HEK293 (cell line): ENCODE measurements at regions not wholly inside any gene's neighbourhood (a gene's known extent, or its start where the extent isn't known, plus 50 kb on each side); places are given as distances from the start of the nearest gene placed in this dataset.

Source experiments
- CTCF ChIA-PET: fragments of 350-600 bp; formaldehyde crosslinking; extraction: SDS; loops from one replicate; lab custom pipeline; 2021; ENCODE audit warnings: antibody characterized with exemption; lab: Yijun Ruan, JAX
- POLR2A ChIA-PET: fragments of 300-600 bp; formaldehyde crosslinking; extraction: SDS; loops from one replicate; lab custom pipeline; 2020; ENCODE audit warnings: antibody characterized with exemption, inconsistent platforms; lab: Yijun Ruan, JAX
- H3K27ac ChIP-seq: fragments of 200-500 bp; sonication (Bioruptor generic); 2 replicates; pipeline ENCODE4 v1.5.1; 2014; ENCODE audit warnings: low read depth, low read length, control low read depth, inconsistent platforms; ENCODE audit errors: extremely low read depth
- H3K36me3 ChIP-seq, 2 experiments: fragments of 200-500 bp in 1 of 2; sonication (Bioruptor generic) in 1 of 2; 1 replicate in 1 of 2; 2 replicates in 1 of 2; pipeline ENCODE4 v1.5.1; 2014 to 2017; ENCODE audit warnings: inconsistent platforms in 2 of 2, low read length in 2 of 2; ENCODE audit not compliant: control insufficient read depth in 2 of 2, insufficient read depth in 1 of 2
- H3K4me1 ChIP-seq: fragments of 200-500 bp; sonication (Bioruptor generic); 2 replicates; pipeline ENCODE4 v1.5.1; 2014; ENCODE audit warnings: mild to moderate bottlenecking, low read length, inconsistent platforms; ENCODE audit not compliant: control insufficient read depth, insufficient read depth
- H3K4me3 ChIP-seq: 2 replicates; pipeline ENCODE4 v1.5.1; 2011; ENCODE audit warnings: low read depth, mild to moderate bottlenecking, control low read depth, low read length, moderate library complexity
- H3K9me3 ChIP-seq: fragments of 200-500 bp; sonication (Bioruptor generic); 2 replicates; pipeline ENCODE4 v1.5.1; 2014; ENCODE audit warnings: low read depth, low read length, inconsistent platforms; ENCODE audit not compliant: control insufficient read depth, insufficient read depth
- EGR2 ChIP-seq: fragments of 450-650 bp; formaldehyde crosslinking; IDR thresholded peaks from 2 replicates; pipeline ENCODE4 v1.5.1; 2016; ENCODE audit warnings: low read depth, missing biosample characterization, missing genetic modification characterization
- PATZ1 ChIP-seq: fragments of 450-650 bp; formaldehyde crosslinking; IDR thresholded peaks from 2 replicates; pipeline ENCODE4 v1.5.1; 2016; ENCODE audit warnings: missing biosample characterization, missing genetic modification characterization
- ZBTB7A ChIP-seq: fragments of 450-650 bp; formaldehyde crosslinking; IDR thresholded peaks from 2 replicates; pipeline ENCODE4 v1.5.1; 2016; ENCODE audit warnings: low read depth, missing biosample characterization, missing genetic modification characterization
- ZNF10 ChIP-seq: fragments of 450-650 bp; formaldehyde crosslinking; IDR thresholded peaks from 2 replicates; pipeline ENCODE4 v1.5.1; 2017; ENCODE audit warnings: missing biosample characterization, missing genetic modification characterization
- ZNF148 ChIP-seq: fragments of 450-650 bp; formaldehyde crosslinking; IDR thresholded peaks from 2 replicates; pipeline ENCODE4 v1.5.0; 2017; ENCODE audit warnings: missing biosample characterization, missing genetic modification characterization, borderline replicate concordance
- ZNF184 ChIP-seq: fragments of 450-650 bp; IDR thresholded peaks from 2 replicates; pipeline ENCODE4 v1.5.1; 2018; ENCODE audit warnings: missing biosample characterization, mild to moderate bottlenecking, missing genetic modification characterization
- ZNF202 ChIP-seq: fragments of 450-650 bp; formaldehyde crosslinking; IDR thresholded peaks from 2 replicates; pipeline ENCODE4 v1.5.1; 2016; ENCODE audit warnings: missing biosample characterization, missing genetic modification characterization, borderline replicate concordance
- ZNF248 ChIP-seq: fragments of 450-650 bp; formaldehyde crosslinking; IDR thresholded peaks from 2 replicates; pipeline ENCODE4 v1.5.1; 2017; ENCODE audit warnings: missing biosample characterization, missing genetic modification characterization
- ZNF335 ChIP-seq: fragments of 450-650 bp; formaldehyde crosslinking; conservative IDR thresholded peaks from 2 replicates; pipeline ENCODE4 v1.5.1; 2016; ENCODE audit warnings: missing biosample characterization, missing genetic modification characterization
- ZNF426 ChIP-seq: fragments of 450-650 bp; formaldehyde crosslinking; IDR thresholded peaks from 2 replicates; pipeline ENCODE4 v1.5.1; 2017; ENCODE audit warnings: missing biosample characterization, missing genetic modification characterization, mild to moderate bottlenecking, inconsistent platforms, moderate library complexity
- ZNF518A ChIP-seq: fragments of 450-650 bp; formaldehyde crosslinking; conservative IDR thresholded peaks from 2 replicates; pipeline ENCODE4 v1.5.1; 2016; ENCODE audit warnings: low read depth, missing biosample characterization, missing genetic modification characterization
- ZNF571 ChIP-seq: fragments of 450-650 bp; formaldehyde crosslinking; IDR thresholded peaks from 2 replicates; pipeline ENCODE4 v1.5.0; 2017; ENCODE audit warnings: missing biosample characterization, missing genetic modification characterization
- ZNF639 ChIP-seq: fragments of 450-650 bp; formaldehyde crosslinking; IDR thresholded peaks from 2 replicates; pipeline ENCODE4 v1.5.1; 2016; ENCODE audit warnings: missing biosample characterization, missing genetic modification characterization
- ZNF645 ChIP-seq: fragments of 450-650 bp; formaldehyde crosslinking; IDR thresholded peaks from 2 replicates; pipeline ENCODE4; 2016; ENCODE audit warnings: missing biosample characterization, missing genetic modification characterization
- ZNF704 ChIP-seq: fragments of 450-650 bp; formaldehyde crosslinking; IDR thresholded peaks from 2 replicates; pipeline ENCODE4 v1.5.1; 2016; ENCODE audit warnings: missing biosample characterization, missing genetic modification characterization
- ZXDB ChIP-seq: fragments of 450-650 bp; formaldehyde crosslinking; IDR thresholded peaks from 2 replicates; pipeline ENCODE4 v1.5.1; 2016; ENCODE audit warnings: missing biosample characterization, missing genetic modification characterization

GRCh38 chr10:130933008-130933390 is 378.5 kb downstream of the TCERG1L start:
- no peaks in the 10 kb centered on the region for H3K9me3 ChIP-seq
- ChIA-PET CTCF (no interaction called here), POLR2A (no interaction called here)
- no peak for TF ChIP-seq ZNF645 (tag by site-specific recombination)
- no peak for TF ChIP-seq ZBTB7A (tag by site-specific recombination)
- TF ChIP-seq ZNF518A (tag by site-specific recombination), result no peak
- no peak for TF ChIP-seq ZNF202 (tag by site-specific recombination)
- TF ChIP-seq ZNF335 (tag by site-specific recombination), result no peak
- TF ChIP-seq ZNF248, result no peak
- TF ChIP-seq ZNF426 (tag by site-specific recombination), result no peak
- H3K4me1 ChIP-seq, result no peaks in the 10 kb centered on the region
- no peaks in the 10 kb centered on the region for H3K36me3 ChIP-seq
- H3K27ac ChIP-seq, result no peak overlapping the region
- no peak overlapping the region for H3K4me3 ChIP-seq

GRCh38 chr10:130934293-130935127 is 377.0 kb downstream of the TCERG1L start:
- H3K36me3 ChIP-seq, result no peaks in the 10 kb centered on the region
- no peak overlapping the region for H3K4me3 ChIP-seq
- TF ChIP-seq ZNF10 (tag by site-specific recombination) (no peak), PATZ1 (tag by site-specific recombination) (no peak), ZNF571 (tag by site-specific recombination) (no peak), ZXDB (tag by site-specific recombination) (no peak), ZNF148 (no peak), ZNF704 (tag by site-specific recombination) (no peak), EGR2 (tag by site-specific recombination) (no peak), ZNF639 (tag by site-specific recombination) (no peak), ZNF184 (no peak)
- ChIA-PET CTCF (no interaction called here), POLR2A (no interaction called here)
- no peak overlapping the region for H3K27ac ChIP-seq
- no peaks in the 10 kb centered on the region for H3K9me3 ChIP-seq
- no peaks in the 10 kb centered on the region for H3K4me1 ChIP-seq
